Stimulated activated CD8-positive, alpha-beta memory T cell treated with anti-CD3 and anti-CD28 coated beads, Interleukin-12 subunit alpha, Interleukin-12 subunit beta, amount 100 ng/mL, for 24 hours (primary cell): ENCODE measurements at regions not wholly inside any gene's neighbourhood (a gene's known extent, or its start where the extent isn't known, plus 50 kb on each side); places are given as distances from the start of the nearest gene placed in this dataset.

ENCODE experiments used
- DNase-seq: peaks from one replicate; pipeline ENCODE4 v3.0.0-alpha.2; 2020; ENCODE audit errors: extremely low read depth

DNA sequence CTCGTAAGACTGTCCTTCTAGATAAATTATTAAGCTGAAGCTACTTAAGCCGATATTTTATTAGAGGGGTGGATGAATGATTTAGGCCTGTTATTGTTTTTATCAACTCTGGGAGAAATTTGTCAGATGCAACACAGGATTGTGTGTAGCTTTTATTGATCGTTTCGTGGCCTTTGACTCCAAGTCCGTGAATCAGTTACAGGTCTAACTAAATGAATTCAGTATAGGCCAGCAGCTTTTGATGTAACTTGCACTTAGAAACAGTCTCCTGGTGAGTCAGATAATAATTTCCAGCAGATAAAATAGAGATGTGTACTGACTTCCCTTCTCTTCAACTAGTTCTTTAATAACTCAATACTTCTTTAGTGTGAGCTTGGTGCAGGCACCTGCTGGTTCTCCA, 341.7 kb upstream of the SMIM30 start:
- DNase-seq, result no peak

DNA sequence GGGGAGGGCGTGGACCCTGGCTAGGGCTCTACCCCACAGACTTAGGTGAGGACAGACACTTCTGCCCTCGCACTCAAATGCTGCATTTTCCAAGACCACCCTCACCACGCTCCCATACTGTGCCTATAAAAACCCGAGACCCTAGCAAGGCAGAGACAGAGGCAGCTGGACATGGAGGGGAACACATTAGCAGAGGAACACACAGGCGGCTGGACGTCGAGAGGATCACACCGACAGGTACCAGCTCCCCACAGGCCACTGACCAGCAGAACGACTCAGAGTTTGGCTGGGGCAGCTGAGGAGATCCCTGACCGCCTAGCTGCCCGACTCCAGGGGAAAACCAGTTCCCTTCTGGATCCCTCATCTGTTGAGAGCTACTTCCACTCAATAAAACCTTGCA, 338.2 kb upstream of the SMIM30 start:
- no peak for DNase-seq

DNA sequence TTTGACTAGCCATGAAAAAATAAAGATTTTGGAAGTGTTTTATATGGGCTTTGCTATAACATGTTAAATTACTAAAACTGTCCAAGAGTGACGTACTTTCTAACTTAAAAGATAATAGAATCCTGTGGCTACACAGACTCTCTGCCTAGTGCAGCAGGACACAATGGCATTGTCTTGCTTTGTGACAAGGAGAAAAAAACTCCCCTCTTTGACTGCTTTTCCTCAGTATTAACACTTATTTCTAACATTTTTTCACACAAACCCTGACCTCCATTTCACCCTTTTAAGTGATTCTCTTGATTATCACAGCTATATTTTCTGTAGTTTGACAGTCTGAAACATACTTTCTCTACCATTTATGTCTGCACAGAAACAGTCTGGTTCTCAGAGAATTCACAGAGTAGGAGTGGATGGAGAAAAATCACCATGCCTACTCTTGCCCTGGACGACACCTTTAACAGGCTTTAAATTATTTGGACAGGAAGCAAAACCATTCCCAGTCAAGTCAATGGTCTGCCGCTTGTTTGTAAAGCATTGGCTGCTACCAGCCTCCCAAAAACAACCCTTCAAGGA, 336.3 kb upstream of the SMIM30 start:
- DNase-seq, result no peak

DNA sequence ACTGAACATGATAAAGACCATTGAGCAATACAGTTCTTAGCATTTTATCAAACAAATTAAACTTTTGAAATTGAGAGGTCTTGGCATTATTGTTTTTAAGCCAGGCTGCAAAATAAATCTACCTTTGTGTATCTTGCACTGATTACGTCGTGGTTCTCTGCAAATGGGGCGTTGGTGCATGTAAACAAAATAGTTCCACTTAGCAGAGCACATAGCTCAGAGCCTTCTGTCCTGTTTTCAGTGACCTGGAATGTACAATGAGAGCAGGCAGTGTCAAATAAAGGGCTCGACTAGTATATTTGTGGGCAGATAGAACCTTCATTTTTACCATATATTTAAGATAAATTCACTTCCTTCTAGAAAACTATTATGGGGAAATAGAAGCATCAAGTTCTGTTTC, 333.9 kb upstream of the SMIM30 start:
- no peak for DNase-seq

DNA sequence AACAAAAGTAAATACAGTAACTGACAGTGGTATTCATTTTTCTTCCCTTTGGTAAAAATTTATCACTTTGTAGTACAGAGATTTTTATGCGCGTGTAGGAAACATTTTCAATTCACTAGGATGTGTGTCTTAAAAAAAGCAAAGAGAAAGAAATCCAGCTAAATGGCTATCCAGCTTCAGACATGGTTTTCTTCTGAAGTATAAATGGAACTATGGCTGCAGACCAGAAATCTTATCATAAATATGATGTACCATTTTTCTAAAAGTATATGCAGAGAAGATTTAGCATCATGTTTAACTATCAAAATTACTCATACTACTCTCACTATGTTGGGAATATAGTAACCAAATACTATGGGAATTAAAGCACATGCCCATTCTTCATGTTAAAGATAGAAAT, 328.4 kb upstream of the SMIM30 start:
- no peak for DNase-seq

DNA sequence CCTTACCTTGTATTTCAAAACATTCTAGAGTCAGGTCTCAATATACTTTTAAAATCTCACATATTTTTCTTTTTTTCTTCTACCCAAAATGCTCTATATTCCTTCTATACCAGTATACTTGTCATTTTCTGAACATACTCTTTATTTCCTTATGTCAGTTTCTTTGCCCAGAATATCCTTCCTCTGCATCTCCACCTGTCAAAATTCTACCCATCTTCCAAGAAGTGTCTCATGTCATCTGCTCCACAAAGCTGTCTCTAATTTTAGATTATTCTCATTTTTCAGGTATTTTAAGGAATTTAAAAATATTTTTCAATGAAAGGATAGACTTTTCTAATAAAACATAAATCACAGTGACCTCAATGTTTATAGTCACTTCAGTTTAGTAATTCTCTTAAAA, 328.0 kb upstream of the SMIM30 start:
- no peak for DNase-seq

DNA sequence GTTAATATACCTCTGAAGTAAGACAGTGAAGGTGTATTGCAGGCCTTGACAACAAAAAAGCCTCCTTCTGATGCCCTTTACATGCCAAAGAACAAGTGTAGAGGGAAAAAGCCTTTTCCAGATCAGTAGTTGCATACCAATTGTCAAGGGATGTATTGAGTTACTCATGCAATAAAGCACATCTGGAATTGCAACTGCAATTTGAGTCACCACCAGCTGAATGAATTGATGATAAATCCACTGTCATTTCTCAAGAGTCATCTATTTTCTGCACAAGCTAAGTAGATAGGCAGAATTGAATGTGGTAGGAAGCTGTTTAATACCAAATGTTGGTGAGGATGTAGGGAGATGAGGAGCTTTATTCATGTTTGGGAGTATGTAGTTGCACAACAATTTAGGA, 325.9 kb upstream of the SMIM30 start:
- DNase-seq, result no peak

DNA sequence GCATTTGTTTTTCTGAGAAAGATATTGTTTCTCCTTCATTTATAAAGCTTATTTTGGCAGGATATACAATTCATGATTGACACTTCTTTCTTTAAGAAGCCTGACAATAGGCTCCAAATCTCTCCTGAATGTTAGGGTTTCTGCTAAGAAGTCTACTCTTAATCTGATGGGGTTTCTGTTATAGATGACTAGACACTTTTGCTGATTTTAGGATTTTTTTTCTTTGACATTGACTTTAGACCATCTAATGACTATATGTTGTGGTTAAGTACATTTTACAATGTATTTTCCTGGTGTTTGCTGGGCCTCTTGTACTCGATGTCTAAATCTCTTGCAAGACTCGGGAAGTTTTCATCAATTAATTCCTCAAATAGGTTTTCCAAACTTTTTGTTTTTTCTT, 321.8 kb upstream of the SMIM30 start:
- DNase-seq, result no peak

DNA sequence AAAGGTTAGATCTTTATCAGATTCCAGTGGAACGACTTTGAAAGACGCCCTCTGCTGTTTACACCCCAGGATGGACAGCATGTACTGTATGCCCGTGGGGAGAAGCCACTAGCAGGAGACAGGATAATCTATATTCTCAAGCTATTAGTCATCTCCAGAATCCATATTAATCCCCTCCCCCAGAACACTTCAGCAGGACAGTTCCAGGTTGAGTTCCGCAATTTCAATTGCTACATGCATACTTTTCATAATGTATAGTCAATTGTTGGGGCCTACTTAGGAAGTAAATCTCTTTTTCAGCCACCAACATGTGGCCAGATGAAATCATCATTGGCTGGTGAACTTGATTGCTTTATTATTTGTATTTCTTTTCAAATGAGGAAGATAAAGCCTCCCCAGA, 313.1 kb upstream of the SMIM30 start:
- DNase-seq, result no peak

DNA sequence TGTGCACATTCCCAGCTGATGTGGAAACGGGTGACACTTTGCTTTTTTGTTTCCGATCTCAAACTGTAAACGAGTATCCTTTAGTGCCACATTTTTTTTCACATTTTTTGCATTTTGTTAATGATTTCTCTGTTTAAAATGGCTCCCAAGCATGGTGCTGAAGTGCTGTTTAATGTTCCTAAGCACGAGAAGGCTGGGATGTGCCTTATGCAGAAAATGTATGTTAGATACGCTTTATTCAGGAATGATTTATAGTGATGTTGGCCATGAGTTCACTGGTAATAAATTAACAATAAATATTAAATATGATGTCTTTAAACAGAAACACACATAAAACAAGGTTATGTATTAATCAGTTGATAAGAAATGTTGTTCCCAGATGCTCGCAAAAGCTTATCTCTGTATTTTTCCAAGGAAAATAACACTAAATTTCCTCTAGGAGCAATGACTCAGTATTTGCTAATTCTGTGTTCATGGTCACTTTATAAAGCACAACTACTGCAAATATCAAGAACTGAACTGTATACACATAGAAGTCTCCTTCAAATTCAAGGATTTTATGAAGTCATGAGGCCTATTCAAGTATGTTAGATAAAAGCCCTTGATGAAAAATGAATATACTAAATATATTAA, 305.9 kb upstream of the SMIM30 start:
- DNase-seq, result no peak

DNA sequence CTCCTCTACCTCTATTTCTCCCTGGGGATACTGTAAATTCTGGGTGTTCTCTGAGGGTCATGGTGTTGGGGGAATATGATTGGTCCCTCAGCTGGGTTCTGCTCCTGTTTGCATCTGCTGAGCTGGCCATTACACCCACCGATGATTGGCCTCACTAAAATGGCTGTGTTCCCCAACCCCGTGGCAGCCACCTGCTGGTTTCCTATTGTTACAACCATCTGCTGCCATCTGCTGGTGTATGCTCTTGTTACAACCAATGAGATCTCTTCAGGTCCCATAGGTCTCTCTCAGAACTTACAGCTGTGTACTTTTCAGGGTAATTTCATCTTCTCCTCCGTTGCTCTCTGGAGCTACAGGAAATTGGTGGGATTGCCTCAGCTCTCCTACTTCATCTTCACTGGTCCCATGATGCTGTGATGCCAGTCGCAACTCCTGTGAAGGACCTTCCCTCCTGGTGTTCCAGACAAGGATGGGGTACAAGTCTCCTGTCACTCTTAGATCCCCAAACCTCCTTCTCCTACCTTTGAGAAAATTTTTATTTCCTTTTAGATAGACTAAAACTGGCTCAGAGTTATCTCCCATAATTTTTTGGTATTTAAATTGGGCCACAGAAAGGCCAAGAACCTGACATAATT, 303.5 kb upstream of the SMIM30 start:
- DNase-seq, result peak; percentile 32

DNA sequence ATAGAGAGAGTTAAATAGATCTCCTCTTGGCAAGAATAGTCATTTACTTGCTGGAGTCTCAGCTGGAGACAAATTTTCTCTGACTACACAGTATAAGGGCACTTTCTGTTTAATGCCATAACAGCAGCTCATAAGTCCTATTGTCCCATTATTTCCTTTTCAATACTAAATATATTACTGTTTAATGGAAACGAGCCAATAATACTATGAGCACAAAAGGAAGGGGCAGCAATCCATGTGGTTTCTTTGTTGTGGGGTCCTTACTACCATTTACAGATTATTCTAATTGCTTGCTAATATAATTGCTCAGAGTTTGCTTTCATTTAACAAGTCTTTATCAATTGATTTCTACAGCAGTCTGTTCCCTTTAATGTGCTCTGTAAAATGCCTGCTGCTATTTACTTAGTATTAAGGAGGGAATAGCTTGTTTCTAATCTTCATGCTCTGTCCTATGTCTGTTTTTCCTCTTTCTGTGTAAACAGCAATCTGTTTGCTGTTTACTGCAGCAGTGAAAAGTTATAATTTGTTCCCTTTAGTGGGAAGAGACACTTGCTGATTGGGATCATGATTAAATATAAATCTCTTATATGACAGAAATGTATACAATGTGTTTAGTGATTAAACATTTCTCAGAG, 296.2 kb upstream of the SMIM30 start:
- DNase-seq, result no peak

DNA sequence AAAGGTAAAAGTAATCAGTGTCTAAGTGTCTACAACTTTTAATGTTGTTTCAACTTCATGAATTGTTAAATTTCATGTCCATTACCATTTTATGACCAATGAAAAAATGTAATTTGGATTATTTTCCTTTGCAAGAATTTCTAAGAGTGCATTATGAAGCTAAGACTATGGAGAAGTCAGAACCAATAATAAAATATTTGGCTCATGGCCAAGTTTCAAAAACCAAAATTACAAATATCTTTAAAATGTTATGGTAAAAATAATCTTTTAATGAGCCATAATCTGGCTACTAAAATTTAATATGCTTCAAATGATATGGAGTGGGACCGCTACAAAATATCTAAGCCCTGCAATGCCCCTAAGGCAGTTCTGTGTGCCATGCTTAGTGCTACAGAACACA, 294.1 kb upstream of the SMIM30 start:
- no peak for DNase-seq

DNA sequence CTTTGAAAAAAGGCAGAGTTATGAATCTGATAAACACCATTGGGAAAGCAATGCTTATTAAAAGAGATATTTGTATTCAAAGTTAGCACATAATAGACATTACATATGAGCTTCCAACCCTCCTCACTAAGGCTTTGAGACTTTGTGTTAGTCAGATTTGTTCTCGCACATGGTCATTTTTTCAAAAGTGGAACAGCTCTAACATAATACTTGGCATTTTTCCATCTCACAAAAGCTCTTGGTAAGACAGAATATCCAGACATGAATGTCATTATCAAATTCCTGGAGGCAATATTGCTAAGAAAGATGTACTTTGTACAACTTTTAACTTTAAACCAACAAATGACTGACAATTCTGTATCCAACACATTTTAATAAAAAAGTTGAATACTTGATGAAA, 292.4 kb upstream of the SMIM30 start:
- no peak for DNase-seq

DNA sequence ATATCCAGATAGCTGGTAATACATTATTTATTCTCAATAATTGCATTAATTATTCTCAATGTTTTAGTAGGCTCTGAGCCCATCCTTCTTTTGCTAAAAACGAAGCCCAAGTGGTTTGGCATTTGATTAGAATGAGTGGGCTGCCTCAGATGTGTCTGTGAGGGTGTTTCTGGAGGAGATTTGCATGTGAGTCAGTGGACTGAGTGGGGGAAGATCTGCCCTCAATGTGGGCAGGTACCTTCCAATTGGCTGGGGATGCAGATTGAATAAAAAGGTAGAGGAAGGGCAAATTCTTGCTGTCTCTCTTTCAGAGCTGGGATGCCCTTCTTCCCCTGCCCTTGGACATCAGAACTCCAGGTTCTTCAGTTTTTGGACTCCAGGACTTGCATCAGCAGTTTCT, 290.6 kb upstream of the SMIM30 start:
- no peak for DNase-seq

DNA sequence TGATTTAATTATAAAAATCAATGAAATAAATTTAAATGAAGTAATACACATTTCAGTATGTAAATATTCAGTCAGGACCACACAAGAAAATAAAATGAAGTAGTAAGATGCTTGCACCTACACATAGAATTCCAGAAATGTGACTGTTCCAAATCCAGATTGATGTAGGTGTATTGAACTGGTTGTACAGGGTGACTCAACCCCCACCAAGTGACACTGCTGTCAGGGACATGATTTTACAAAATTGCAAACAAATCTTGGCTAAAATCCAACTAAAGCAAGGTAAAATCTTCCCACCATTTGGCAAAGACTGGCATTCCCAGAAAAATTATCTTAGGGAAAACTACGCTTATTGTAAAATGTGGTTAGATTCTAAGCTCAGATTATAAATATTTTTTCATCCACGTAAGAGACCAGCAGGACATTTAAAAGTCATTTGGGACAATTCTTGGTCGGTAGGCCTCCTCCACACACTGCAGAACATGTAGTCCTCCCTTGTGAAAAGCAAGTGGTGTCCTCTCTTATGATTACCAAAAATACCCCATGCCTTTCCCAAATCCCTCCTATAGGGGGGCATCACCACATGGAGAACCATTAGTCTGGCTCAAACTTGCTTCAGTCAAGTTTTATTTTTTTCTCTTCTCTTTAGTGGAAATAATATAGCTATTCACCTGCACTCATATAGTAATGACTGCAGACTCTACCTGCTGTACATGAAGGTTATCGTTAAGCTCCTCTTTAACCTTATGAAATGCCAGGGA, 287.1 kb upstream of the SMIM30 start:
- no peak for DNase-seq

DNA sequence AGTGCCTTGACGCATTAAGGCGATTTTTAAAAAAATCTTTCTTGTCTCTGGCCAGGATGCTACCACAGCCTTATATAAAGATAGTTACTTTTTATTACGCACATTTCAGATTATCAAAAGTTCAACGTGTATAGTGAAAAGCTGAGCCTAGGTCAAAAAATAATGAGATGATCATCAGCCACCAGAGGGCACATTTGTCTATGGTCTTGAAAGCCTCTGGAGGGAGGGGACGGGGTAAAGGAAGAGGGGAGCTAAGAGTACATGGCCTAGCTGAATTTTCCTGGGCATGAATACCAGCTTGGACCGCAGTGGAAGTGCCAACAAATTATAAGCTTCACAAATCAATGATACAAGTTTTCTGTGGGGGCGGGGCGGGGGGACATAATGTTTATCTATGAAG, 285.9 kb upstream of the SMIM30 start:
- no peak for DNase-seq

DNA sequence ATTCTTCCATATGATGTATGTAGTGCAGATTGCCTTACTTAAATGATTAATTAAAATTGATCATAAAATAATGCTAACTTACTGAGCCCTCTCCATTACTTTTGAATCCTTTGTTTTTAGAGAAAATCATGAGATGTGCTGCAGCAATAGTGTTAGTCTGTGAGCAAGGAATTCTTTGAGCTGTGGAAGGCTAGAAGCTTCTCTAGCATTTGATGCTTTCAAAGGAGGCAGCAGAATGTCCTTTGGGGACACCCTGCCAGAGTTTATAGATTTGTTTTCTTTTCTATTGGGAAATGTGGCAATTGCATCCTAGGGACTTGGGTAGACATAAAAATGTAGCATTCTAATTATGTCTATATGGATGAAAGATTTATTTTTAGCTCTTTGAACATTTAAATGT, 284.1 kb upstream of the SMIM30 start:
- no peak for DNase-seq

DNA sequence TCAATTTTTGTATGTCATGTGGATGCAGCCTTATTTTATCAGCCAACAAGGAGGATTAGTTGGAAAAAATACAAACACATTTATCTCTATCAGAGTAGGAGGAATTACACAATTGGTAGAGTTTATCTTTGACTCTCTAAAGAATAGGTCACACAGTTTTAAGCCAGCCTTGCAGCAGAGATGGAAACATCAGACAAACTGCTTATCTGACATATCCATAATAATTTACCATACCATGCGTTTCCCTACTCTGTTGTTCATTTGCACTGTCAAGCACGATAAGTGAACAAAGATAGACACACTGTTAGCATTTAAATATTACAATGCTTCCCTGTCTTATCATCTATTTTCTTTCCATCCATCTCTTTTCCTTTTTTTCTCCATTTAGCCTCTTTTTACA, 283.7 kb upstream of the SMIM30 start:
- no peak for DNase-seq

DNA sequence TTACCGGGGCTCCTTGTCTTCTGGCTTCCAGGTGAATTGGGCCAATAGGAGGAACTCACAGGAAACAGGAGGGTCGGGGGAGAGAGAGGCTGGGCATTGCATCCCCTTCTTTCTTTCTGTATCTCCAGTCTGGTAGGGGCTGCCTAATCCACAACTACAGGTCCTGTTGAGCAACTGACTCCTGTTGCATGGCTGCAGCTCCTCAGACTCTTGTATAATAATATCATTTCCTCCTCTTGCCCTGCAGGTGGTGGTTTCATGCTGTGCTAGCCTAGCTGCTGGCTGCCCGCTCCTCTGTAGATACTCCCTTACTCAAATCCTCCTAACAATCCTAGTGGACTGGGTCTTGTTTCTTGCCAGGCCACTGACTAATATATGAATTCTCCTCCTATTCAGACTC, 276.5 kb upstream of the SMIM30 start:
- no peak for DNase-seq

DNA sequence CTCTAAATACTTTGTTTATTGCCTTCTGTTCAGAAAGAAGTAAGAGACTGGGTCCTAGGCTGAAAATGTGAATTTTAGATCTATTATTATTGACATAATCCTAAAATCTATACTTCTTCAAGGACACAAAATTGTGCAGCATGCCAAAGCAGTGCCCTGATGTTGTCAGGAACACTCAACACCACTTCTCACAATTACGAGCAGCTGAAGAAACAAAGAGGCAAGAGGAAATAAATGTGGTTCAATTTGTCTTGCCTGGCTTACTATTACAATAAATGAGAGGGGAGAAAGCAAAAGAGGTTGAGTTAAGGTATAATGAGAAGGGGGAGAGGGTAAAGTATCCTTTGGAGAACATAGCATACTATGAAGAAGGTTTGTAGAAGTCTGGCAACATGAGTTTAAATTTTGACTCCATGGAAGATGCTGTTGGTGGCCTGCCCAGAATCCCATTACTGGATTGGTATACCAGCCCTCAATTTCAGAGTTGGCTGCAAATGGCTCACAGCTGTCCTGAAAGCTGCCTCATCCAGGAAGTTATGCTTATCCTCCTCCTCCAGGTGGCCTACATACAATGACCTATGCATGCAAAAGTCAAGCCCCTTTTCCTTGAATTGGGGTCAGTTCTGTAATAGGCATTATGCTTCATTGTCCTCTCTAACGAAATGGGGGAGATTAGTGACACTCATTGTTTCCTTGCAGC, 274.6 kb upstream of the SMIM30 start:
- no peak for DNase-seq

DNA sequence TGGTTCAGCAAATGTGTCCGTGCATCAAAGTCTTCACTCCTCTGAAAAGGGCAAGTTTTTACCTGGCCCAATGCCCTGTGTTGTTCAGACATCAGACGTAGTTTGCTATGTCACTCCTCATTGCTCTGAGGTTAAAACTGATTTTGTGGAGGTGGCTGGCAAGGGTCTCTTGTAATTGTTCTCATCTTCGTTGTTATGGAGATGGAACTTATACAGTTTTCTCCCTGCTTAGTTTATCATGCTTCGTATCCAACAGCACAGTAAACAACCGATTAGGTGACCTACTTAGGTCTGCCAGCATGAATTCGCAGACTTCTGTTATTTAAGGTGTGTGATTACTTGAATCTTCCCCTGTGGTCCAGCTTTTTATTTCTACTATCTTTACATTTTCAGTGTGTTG, 274.1 kb upstream of the SMIM30 start:
- no peak for DNase-seq
